ENCODE measurements at regions not wholly inside any gene's neighbourhood (a gene's known extent, or its start where the extent isn't known, plus 50 kb on each side); places are given as distances from the start of the nearest gene placed in this dataset.

GRCh38 chr5:142206801-142207200 lies 98.2 kb downstream of the NDFIP1 start:
- Histone ChIP-seq H3K4me3 (no peak overlapping the region), H3K36me3 (no peaks in the 10 kb centered on the region)
- DNase-seq, result no peak

GRCh38 chr5:142204219-142204618 lies 95.6 kb downstream of the NDFIP1 start:
- Histone ChIP-seq H3K4me3 (no peak overlapping the region), H3K9me3 (no peaks in the 10 kb centered on the region), H3K27me3 (no peaks in the 10 kb centered on the region; the same call in 1 of the 2 replicates), H3K36me3 (no peaks in the 10 kb centered on the region)
- peak; percentile 47 for DNase-seq

More at GRCh38 chr5:142206801-142207200, 98.2 kb downstream of the NDFIP1 start:
- Histone ChIP-seq H3K9me3 (no peaks in the 10 kb centered on the region), H3K27me3 (no peaks in the 10 kb centered on the region; the same call in 1 of the 2 replicates)

Measured in MG63 (cell line).